Spleen (tissue), 11 donors: ENCODE measurements at regions not wholly inside any gene's neighbourhood (a gene's known extent, or its start where the extent isn't known, plus 50 kb on each side); places are given as distances from the start of the nearest gene placed in this dataset.

Experiments
- DNase-seq: peaks from one replicate; pipeline ENCODE4 v3.0.0-alpha.2; 2020
- H3K27ac ChIP-seq, 8 donors: fragments of 200-600 bp; sonication (generic) in 7 of 8; 1 replicate in 4 of 8; 2 replicates in 4 of 8; pipeline versions ENCODE4 v1.5.0 to v1.8.0; 2016 to 2021; ENCODE audit warnings: inconsistent platforms in 4 of 8, mild to moderate bottlenecking in 4 of 8, moderate library complexity in 1 of 8
- H3K27me3 ChIP-seq, 7 donors: fragments of 200-600 bp; sonication (generic) in 6 of 7; replicated peaks in 1 of 7; 1 replicate in 4 of 7; 2 replicates in 3 of 7; pipeline versions ENCODE4 v1.5.0 to v1.8.0; 2016 to 2021; ENCODE audit warnings: inconsistent platforms in 3 of 7, mild to moderate bottlenecking in 1 of 7
- H3K36me3 ChIP-seq, 6 donors: fragments of 200-600 bp; sonication (generic) in 5 of 6; 1 replicate in 4 of 6; 2 replicates in 2 of 6; pipeline versions ENCODE4 v1.5.0 to v1.8.0; 2016 to 2021; ENCODE audit warnings: inconsistent platforms in 2 of 6
- H3K4me1 ChIP-seq, 6 donors: fragments of 200-600 bp; sonication (generic) in 5 of 6; 1 replicate in 3 of 6; 2 replicates in 3 of 6; pipeline versions ENCODE4 v1.5.0 to v1.8.0; 2016 to 2021; ENCODE audit warnings: inconsistent platforms in 3 of 6
- H3K4me3 ChIP-seq, 8 donors: fragments of 200-600 bp; sonication (generic) in 7 of 8; 1 replicate in 4 of 8; 2 replicates in 4 of 8; pipeline versions ENCODE4 v1.5.0 to v1.8.0; 2016 to 2021; ENCODE audit warnings: inconsistent platforms in 4 of 8, mild to moderate bottlenecking in 4 of 8, moderate library complexity in 2 of 8
- H3K9me3 ChIP-seq, 8 donors: fragments of 200-600 bp; sonication (generic) in 7 of 8; 1 replicate in 4 of 8; 2 replicates in 4 of 8; pipeline versions ENCODE4 v1.5.0 to v1.8.0; 2016 to 2021; ENCODE audit warnings: inconsistent platforms in 4 of 8
- CTCF ChIP-seq, 11 experiments: fragments of 200-600 bp in 7 of 11; fragments of 450-650 bp in 4 of 11; sonication (generic) in 4 of 11; IDR thresholded peaks in 8 of 11; conservative IDR thresholded peaks in 3 of 11; 1 replicate in 7 of 11; 2 replicates in 4 of 11; pipeline versions ENCODE4 v1.4.0 to v1.8.0; 2016 to 2021; ENCODE audit warnings: antibody characterized with exemption in 11 of 11, inconsistent platforms in 4 of 11, mild to moderate bottlenecking in 1 of 11
- POLR2A ChIP-seq, 3 donors: fragments of 450-650 bp; IDR thresholded peaks; one replicate each; pipeline ENCODE4 v1.5.1; 2017; ENCODE audit warnings: antibody characterized with exemption in 3 of 3, mild to moderate bottlenecking in 1 of 3
- POLR2AphosphoS5 ChIP-seq, 3 donors: sonication (generic); formaldehyde crosslinking; IDR thresholded peaks; one replicate each; pipeline ENCODE4 v1.5.1; 2017; ENCODE audit warnings: antibody characterized with exemption in 3 of 3
- WGBS, 5 donors: extraction: QIAGEN DNeasy Blood & Tissue Kit in 3 of 5; methylation state at CpG; one replicate each; pipeline versions ENCODE4 v1.1.5 to v1.1.7; 2013 to 2018; 5-methylcytosine and 5-hydroxymethylcytosine counted together
- intact Hi-C: fragments of 100-400 bp; cut with DNase I; formaldehyde crosslinking; loops from one replicate; pipeline ENCODE4 v1.15.0; 2023; ENCODE audit warnings: low total_unique reads
- donor health status: healthy with polysubstance abuse.
- donor health status: DM: no; HTN: no; CAD: no; lungs with moderate emphysema.
- donor health status: DM: no; HTN: no; CAD: no.
- donor health status: Bipolar disorder and iron deficiency.
- donor health status: healthy.
- donor health status: DM: no; HTN: no; CAD: no.
- donor health status: DM: yes; HTN: yes; CAD: no.

GRCh38 chr13:86760620-86761019 lies 910.6 kb upstream of the SLITRK5 start:
- Histone ChIP-seq H3K36me3 (no peaks in the 10 kb centered on the region), H3K27ac (no peak overlapping the region), H3K27me3 (no peaks in the 10 kb centered on the region), H3K4me3 (no peak overlapping the region), H3K9me3 (peaks cover 0 to 63% (median 9%) of the 10 kb centered on the region in 8 donors), H3K4me1 (no peaks in the 10 kb centered on the region)
- no peak for DNase-seq
- intact Hi-C loops = no loop called here
- 82 to 91% (median 88%) methylated on average over 5 of the region's 5 CpGs for WGBS, 5 donors
- TF ChIP-seq POLR2AphosphoS5 (IDR thresholded peaks at IDR 0.05) = no peak
- TF ChIP-seq POLR2A (IDR thresholded peaks at IDR 0.05) = no peak
- no peak for TF ChIP-seq CTCF (IDR thresholded peaks at IDR 0.05 in 8 of 11, conservative IDR thresholded peaks at IDR 0.05 in 3 of 11)

GRCh38 chr13:86765462-86765861 lies 905.7 kb upstream of the SLITRK5 start:
- no peaks in the 10 kb centered on the region for H3K36me3 ChIP-seq
- no peak for DNase-seq
- intact Hi-C loops = no loop called here
- H3K27me3 ChIP-seq = no peaks in the 10 kb centered on the region
- no peaks in the 10 kb centered on the region for H3K4me1 ChIP-seq
- no peak overlapping the region for H3K4me3 ChIP-seq
- no peak overlapping the region for H3K27ac ChIP-seq
- 36 to 70% (median 55%) methylated on average over 3 of the region's 3 CpGs for WGBS, 5 donors
- no peak for TF ChIP-seq POLR2AphosphoS5 (IDR thresholded peaks at IDR 0.05)
- no peak for TF ChIP-seq CTCF (IDR thresholded peaks at IDR 0.05 in 8 of 11, conservative IDR thresholded peaks at IDR 0.05 in 3 of 11)
- TF ChIP-seq POLR2A (IDR thresholded peaks at IDR 0.05) = no peak
- peaks cover 0 to 49% (median 9%) of the 10 kb centered on the region in 8 donors for H3K9me3 ChIP-seq

- intact Hi-C loops = no loop called here
- TF ChIP-seq CTCF (IDR thresholded peaks at IDR 0.05 in 8 of 11, conservative IDR thresholded peaks at IDR 0.05 in 3 of 11) (no peak), POLR2A (IDR thresholded peaks at IDR 0.05) (no peak), POLR2AphosphoS5 (IDR thresholded peaks at IDR 0.05) (no peak)
- H3K4me3 ChIP-seq = no peak overlapping the region
- H3K4me1 ChIP-seq = no peaks in the 10 kb centered on the region
- peaks cover 0 to 32% (median 18%) of the 10 kb centered on the region in 8 donors for H3K9me3 ChIP-seq
- H3K36me3 ChIP-seq = no peaks in the 10 kb centered on the region
- no peak overlapping the region for H3K27ac ChIP-seq
- WGBS, 5 donors = 28 to 56% (median 37%) methylated on average over 2 of the region's 2 CpGs
- no peak for DNase-seq
- no peaks in the 10 kb centered on the region for H3K27me3 ChIP-seq
Measured at GRCh38 chr13:86788616-86789015, 882.6 kb upstream of the SLITRK5 start.

- Histone ChIP-seq H3K36me3 (no peaks in the 10 kb centered on the region), H3K27me3 (no peaks in the 10 kb centered on the region), H3K27ac (no peak overlapping the region), H3K9me3 (peaks cover 0 to 28% (median 18%) of the 10 kb centered on the region in 8 donors), H3K4me3 (no peak overlapping the region), H3K4me1 (no peaks in the 10 kb centered on the region)
- no peak for TF ChIP-seq POLR2AphosphoS5 (IDR thresholded peaks at IDR 0.05)
- no peak for DNase-seq
- 92 to 95% (median 94%) methylated on average over 15 to 49 of the region's 49 CpGs for WGBS, 5 donors
- intact Hi-C loops = no loop called here
Measured at GRCh38 chr13:86792153-86792651, 879.0 kb upstream of the SLITRK5 start.

GRCh38 chr13:86795858-86796257 lies 875.3 kb upstream of the SLITRK5 start:
- 69 to 82% (median 76%) methylated on average over 2 of the region's 2 CpGs for WGBS, 5 donors
- no peak overlapping the region for H3K4me3 ChIP-seq

More at GRCh38 chr13:86795858-86796257, 875.3 kb upstream of the SLITRK5 start:
- Histone ChIP-seq H3K27ac (no peak overlapping the region), H3K27me3 (no peaks in the 10 kb centered on the region), H3K9me3 (peaks cover 0 to 43% (median 26%) of the 10 kb centered on the region in 8 donors), H3K36me3 (no peaks in the 10 kb centered on the region), H3K4me1 (no peaks in the 10 kb centered on the region)
- TF ChIP-seq POLR2A (IDR thresholded peaks at IDR 0.05) = no peak
- no peak for TF ChIP-seq CTCF (IDR thresholded peaks at IDR 0.05 in 8 of 11, conservative IDR thresholded peaks at IDR 0.05 in 3 of 11)
- TF ChIP-seq POLR2AphosphoS5 (IDR thresholded peaks at IDR 0.05) = no peak
- no peak for DNase-seq
- intact Hi-C loops = no loop called here
